ENCODE measurements at regions not wholly inside any gene's neighbourhood (a gene's known extent, or its start where the extent isn't known, plus 50 kb on each side); places are given as distances from the start of the nearest gene placed in this dataset.

DNA sequence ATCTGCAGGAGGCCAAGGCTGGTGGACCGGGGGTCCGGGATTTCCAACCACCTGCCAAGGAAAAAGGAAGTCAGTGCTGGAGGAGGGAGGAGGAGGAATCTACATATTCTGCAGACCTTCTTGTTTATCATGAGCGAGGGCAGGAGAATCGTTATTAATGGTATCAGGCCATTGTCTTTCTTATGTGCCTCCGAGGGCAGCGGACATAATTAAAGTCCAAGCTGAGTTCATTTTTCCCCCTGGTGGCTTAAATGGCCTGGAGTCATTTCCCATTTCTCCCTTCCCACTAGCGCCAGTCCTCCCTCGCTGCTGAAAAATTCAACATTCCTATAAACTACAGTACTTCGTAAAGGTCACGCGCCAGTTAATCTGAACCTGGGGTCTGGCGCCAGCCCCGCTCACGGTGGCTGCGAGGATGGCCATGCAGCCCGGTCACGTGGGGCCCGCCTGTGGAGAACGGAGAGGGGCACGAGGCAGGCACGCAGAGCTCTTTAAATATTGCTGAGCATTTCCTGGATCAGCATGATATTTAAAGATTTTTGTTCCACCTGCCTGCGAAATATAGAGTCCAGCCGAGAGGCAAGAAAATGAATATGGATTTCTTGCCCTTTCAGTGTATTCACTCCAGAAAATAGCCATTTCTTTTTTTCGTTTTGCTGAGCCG, 85.2 kb upstream of the PCDH8 start:
- no peaks in the 10 kb centered on the region for H3K36me3 ChIP-seq (ENCODE audit: control insufficient read depth in 3 of 3, insufficient read depth in 2 of 3, low read depth in 1 of 3, low read length in 3 of 3)
- no peak overlapping the region for H3K27ac ChIP-seq (ENCODE audit: low read depth in 1 of 3, low read length in 2 of 3)
- H3K4me3 ChIP-seq (ENCODE audit: low read depth in 1 of 3, low read length in 3 of 3): no peak overlapping the region
- no peaks in the 10 kb centered on the region for H3K27me3 ChIP-seq (ENCODE audit: control insufficient read depth in 3 of 3, insufficient read depth in 3 of 3, low read length in 3 of 3)
- H3K4me1 ChIP-seq (ENCODE audit: control insufficient read depth in 3 of 3, insufficient read depth in 2 of 3, low read depth in 1 of 3, low read length in 2 of 3): no peaks in the 10 kb centered on the region
- WGBS, 3 donors: 87 to 90% (median 89%) methylated on average over 25 of the region's 25 CpGs
- FAIRE-seq (no peak), DNase-seq (no peak)
- H3K9me3 ChIP-seq (ENCODE audit: control insufficient read depth in 2 of 2, insufficient read depth in 1 of 2, low read depth in 1 of 2, low read length in 1 of 2): no peaks in the 10 kb centered on the region

- no peak for FAIRE-seq
- no peak overlapping the region for H3K27ac ChIP-seq (ENCODE audit: low read depth in 1 of 3, low read length in 2 of 3)
- 73 to 84% (median 78%) methylated on average over 7 of the region's 7 CpGs for WGBS, 3 donors
Measured at GRCh38 chr13:52933099-52933498, 84.7 kb upstream of the PCDH8 start.

GRCh38 chr13:52932649-52933048, 84.2 kb upstream of the PCDH8 start:
- no peak for FAIRE-seq
- no peak overlapping the region for H3K4me3 ChIP-seq (ENCODE audit: low read depth in 1 of 3, low read length in 3 of 3)
- no peak overlapping the region for H3K27ac ChIP-seq (ENCODE audit: low read depth in 1 of 3, low read length in 2 of 3)
- WGBS, 3 donors: 80 to 87% (median 86%) methylated on average over 6 of the region's 6 CpGs
- no peaks in the 10 kb centered on the region for H3K36me3 ChIP-seq (ENCODE audit: control insufficient read depth in 3 of 3, insufficient read depth in 2 of 3, low read depth in 1 of 3, low read length in 3 of 3)
- H3K4me1 ChIP-seq (ENCODE audit: control insufficient read depth in 3 of 3, insufficient read depth in 2 of 3, low read depth in 1 of 3, low read length in 2 of 3): no peaks in the 10 kb centered on the region
- no peak for DNase-seq
- peaks cover 0 to 2% (median 0%) of the 10 kb centered on the region in 3 donors for H3K27me3 ChIP-seq (ENCODE audit: control insufficient read depth in 3 of 3, insufficient read depth in 3 of 3, low read length in 3 of 3)
- no peaks in the 10 kb centered on the region for H3K9me3 ChIP-seq (ENCODE audit: control insufficient read depth in 2 of 2, insufficient read depth in 1 of 2, low read depth in 1 of 2, low read length in 1 of 2)

More at GRCh38 chr13:52933099-52933498, 84.7 kb upstream of the PCDH8 start:
- DNase-seq: no peak
- H3K4me1 ChIP-seq (ENCODE audit: control insufficient read depth in 3 of 3, insufficient read depth in 2 of 3, low read depth in 1 of 3, low read length in 2 of 3): no peaks in the 10 kb centered on the region
- H3K4me3 ChIP-seq (ENCODE audit: low read depth in 1 of 3, low read length in 3 of 3): no peak overlapping the region
- no peaks in the 10 kb centered on the region for H3K9me3 ChIP-seq (ENCODE audit: control insufficient read depth in 2 of 2, insufficient read depth in 1 of 2, low read depth in 1 of 2, low read length in 1 of 2)
- peaks cover 0 to 2% (median 0%) of the 10 kb centered on the region in 3 donors for H3K27me3 ChIP-seq (ENCODE audit: control insufficient read depth in 3 of 3, insufficient read depth in 3 of 3, low read length in 3 of 3)
- H3K36me3 ChIP-seq (ENCODE audit: control insufficient read depth in 3 of 3, insufficient read depth in 2 of 3, low read depth in 1 of 3, low read length in 3 of 3): no peaks in the 10 kb centered on the region

DNA sequence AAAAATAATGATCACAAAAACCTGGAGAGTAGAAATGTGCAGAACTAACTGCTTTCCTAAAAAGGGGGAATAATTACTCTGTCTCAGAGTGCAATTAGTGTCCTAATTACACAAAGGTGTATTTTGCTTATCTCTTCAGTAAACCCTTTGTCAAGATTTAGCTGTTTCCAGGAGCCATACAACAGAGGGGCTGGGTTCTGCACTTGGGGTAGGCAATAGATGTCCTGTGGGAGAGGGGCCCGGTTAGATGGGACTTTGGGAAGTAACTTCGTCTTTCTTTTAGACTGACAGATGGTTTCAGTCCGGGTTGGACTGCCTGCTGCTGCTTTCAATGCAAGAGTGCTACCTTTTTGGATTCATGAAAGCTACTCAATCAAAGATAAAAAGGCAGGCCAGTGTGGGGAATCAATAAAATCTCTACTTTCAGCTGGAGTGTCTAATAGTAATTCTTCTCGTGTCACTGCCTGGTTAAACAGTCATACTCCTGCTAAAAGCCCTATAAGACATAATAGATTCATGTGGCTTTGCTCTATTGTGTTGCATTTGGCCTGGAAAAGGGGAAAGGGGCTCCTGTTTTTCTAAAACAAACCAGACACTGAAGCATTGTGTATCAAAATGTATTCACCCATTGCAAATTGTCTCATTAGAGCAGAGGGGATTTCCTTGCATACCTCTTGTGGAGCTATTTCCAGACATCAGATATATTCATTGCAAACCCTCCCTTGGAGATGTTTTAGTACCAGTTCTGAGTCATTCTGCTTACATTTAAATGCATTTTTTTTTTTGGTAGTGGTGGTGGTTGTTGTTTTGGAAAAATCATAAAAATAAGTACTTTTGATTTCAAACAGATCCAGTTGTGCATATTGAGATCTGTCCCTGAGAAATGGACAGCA, 83.3 kb upstream of the PCDH8 start:
- peaks cover 0 to 2% (median 0%) of the 10 kb centered on the region in 3 donors for H3K27me3 ChIP-seq (ENCODE audit: control insufficient read depth in 3 of 3, insufficient read depth in 3 of 3, low read length in 3 of 3)
- FAIRE-seq: no peak
- no peaks in the 10 kb centered on the region for H3K4me1 ChIP-seq (ENCODE audit: control insufficient read depth in 3 of 3, insufficient read depth in 2 of 3, low read depth in 1 of 3, low read length in 2 of 3)
- 44 to 50% (median 48%) methylated on average over 4 of the region's 4 CpGs for WGBS, 3 donors
- H3K4me3 ChIP-seq (ENCODE audit: low read depth in 1 of 3, low read length in 3 of 3): no peak overlapping the region
- H3K36me3 ChIP-seq (ENCODE audit: control insufficient read depth in 3 of 3, insufficient read depth in 2 of 3, low read depth in 1 of 3, low read length in 3 of 3): no peaks in the 10 kb centered on the region
- no peak for DNase-seq
- no peak overlapping the region for H3K27ac ChIP-seq (ENCODE audit: low read depth in 1 of 3, low read length in 2 of 3)
- no peaks in the 10 kb centered on the region for H3K9me3 ChIP-seq (ENCODE audit: control insufficient read depth in 2 of 2, insufficient read depth in 1 of 2, low read depth in 1 of 2, low read length in 1 of 2)

- Histone ChIP-seq H3K9me3 (ENCODE audit: control insufficient read depth in 2 of 2, insufficient read depth in 1 of 2, low read depth in 1 of 2, low read length in 1 of 2) (no peaks in the 10 kb centered on the region), H3K4me1 (ENCODE audit: control insufficient read depth in 3 of 3, insufficient read depth in 2 of 3, low read depth in 1 of 3, low read length in 2 of 3) (no peaks in the 10 kb centered on the region), H3K4me3 (ENCODE audit: low read depth in 1 of 3, low read length in 3 of 3) (no peak overlapping the region), H3K36me3 (ENCODE audit: control insufficient read depth in 3 of 3, insufficient read depth in 2 of 3, low read depth in 1 of 3, low read length in 3 of 3) (no peaks in the 10 kb centered on the region), H3K27me3 (ENCODE audit: control insufficient read depth in 3 of 3, insufficient read depth in 3 of 3, low read length in 3 of 3) (peaks cover 0 to 2% (median 0%) of the 10 kb centered on the region in 3 donors), H3K27ac (ENCODE audit: low read depth in 1 of 3, low read length in 2 of 3) (no peak overlapping the region)
- DNase-seq: no peak
- 78 to 82% (median 78%) methylated on average over 5 of the region's 5 CpGs for WGBS, 3 donors
- no peak for FAIRE-seq
Measured at GRCh38 chr13:52931131-52931530, 82.7 kb upstream of the PCDH8 start.

- Histone ChIP-seq H3K27ac (ENCODE audit: low read depth in 1 of 3, low read length in 2 of 3) (no peak overlapping the region), H3K9me3 (ENCODE audit: control insufficient read depth in 2 of 2, insufficient read depth in 1 of 2, low read depth in 1 of 2, low read length in 1 of 2) (no peaks in the 10 kb centered on the region), H3K4me3 (ENCODE audit: low read depth in 1 of 3, low read length in 3 of 3) (no peak overlapping the region), H3K27me3 (ENCODE audit: control insufficient read depth in 3 of 3, insufficient read depth in 3 of 3, low read length in 3 of 3) (peaks cover 0 to 2% (median 0%) of the 10 kb centered on the region in 3 donors), H3K36me3 (ENCODE audit: control insufficient read depth in 3 of 3, insufficient read depth in 2 of 3, low read depth in 1 of 3, low read length in 3 of 3) (no peaks in the 10 kb centered on the region), H3K4me1 (ENCODE audit: control insufficient read depth in 3 of 3, insufficient read depth in 2 of 3, low read depth in 1 of 3, low read length in 2 of 3) (no peaks in the 10 kb centered on the region)
- 53 to 67% (median 56%) methylated on average over 2 of the region's 2 CpGs for WGBS, 3 donors
- FAIRE-seq (no peak), DNase-seq (no peak)
Measured at GRCh38 chr13:52929846-52930245, 81.4 kb upstream of the PCDH8 start.

GRCh38 chr13:52926971-52927370, 78.5 kb upstream of the PCDH8 start:
- H3K4me1 ChIP-seq (ENCODE audit: control insufficient read depth in 3 of 3, insufficient read depth in 2 of 3, low read depth in 1 of 3, low read length in 2 of 3): no peaks in the 10 kb centered on the region
- no peak overlapping the region for H3K4me3 ChIP-seq (ENCODE audit: low read depth in 1 of 3, low read length in 3 of 3)
- no peak for DNase-seq
- no peaks in the 10 kb centered on the region for H3K36me3 ChIP-seq (ENCODE audit: control insufficient read depth in 3 of 3, insufficient read depth in 2 of 3, low read depth in 1 of 3, low read length in 3 of 3)
- no peak overlapping the region for H3K27ac ChIP-seq (ENCODE audit: low read depth in 1 of 3, low read length in 2 of 3)
- FAIRE-seq: no peak
- 81 to 89% (median 83%) methylated on average over 2 of the region's 2 CpGs for WGBS, 3 donors
- peaks cover 0 to 2% (median 0%) of the 10 kb centered on the region in 3 donors for H3K27me3 ChIP-seq (ENCODE audit: control insufficient read depth in 3 of 3, insufficient read depth in 3 of 3, low read length in 3 of 3)
- no peaks in the 10 kb centered on the region for H3K9me3 ChIP-seq (ENCODE audit: control insufficient read depth in 2 of 2, insufficient read depth in 1 of 2, low read depth in 1 of 2, low read length in 1 of 2)

GRCh38 chr13:52925775-52926285, 77.4 kb upstream of the PCDH8 start:
- H3K9me3 ChIP-seq (ENCODE audit: control insufficient read depth in 2 of 2, insufficient read depth in 1 of 2, low read depth in 1 of 2, low read length in 1 of 2): no peaks in the 10 kb centered on the region
- no peak overlapping the region for H3K27ac ChIP-seq (ENCODE audit: low read depth in 1 of 3, low read length in 2 of 3)
- FAIRE-seq (no peak), DNase-seq (no peak)
- peaks cover 0 to 2% (median 0%) of the 10 kb centered on the region in 3 donors for H3K27me3 ChIP-seq (ENCODE audit: control insufficient read depth in 3 of 3, insufficient read depth in 3 of 3, low read length in 3 of 3)
- no peaks in the 10 kb centered on the region for H3K4me1 ChIP-seq (ENCODE audit: control insufficient read depth in 3 of 3, insufficient read depth in 2 of 3, low read depth in 1 of 3, low read length in 2 of 3)
- H3K4me3 ChIP-seq (ENCODE audit: low read depth in 1 of 3, low read length in 3 of 3): no peak overlapping the region
- no peaks in the 10 kb centered on the region for H3K36me3 ChIP-seq (ENCODE audit: control insufficient read depth in 3 of 3, insufficient read depth in 2 of 3, low read depth in 1 of 3, low read length in 3 of 3)
- WGBS, 3 donors: 80 to 85% (median 80%) methylated on average over 13 of the region's 13 CpGs
